ENCODE measurements at regions not wholly inside any gene's neighbourhood (a gene's known extent, or its start where the extent isn't known, plus 50 kb on each side); places are given as distances from the start of the nearest gene placed in this dataset.

DNA sequence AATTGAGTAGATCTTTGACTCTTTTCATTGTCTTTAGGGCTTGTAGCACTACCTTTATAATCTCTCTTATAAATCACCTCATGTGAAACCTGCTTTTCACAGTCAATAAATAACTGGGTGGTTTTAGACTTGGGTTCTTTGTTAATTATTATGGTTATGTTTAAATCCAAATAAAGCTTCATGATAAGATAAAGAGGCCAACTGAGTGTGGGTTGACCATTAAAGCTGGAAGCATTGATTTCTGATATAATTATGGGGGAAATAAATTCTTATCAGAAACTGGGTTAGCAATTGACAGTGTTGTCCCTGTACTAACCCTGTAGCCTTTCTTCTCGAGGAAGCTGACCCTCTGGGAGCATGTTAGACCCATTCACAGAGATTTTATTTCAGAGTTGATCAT lies 384.7 kb upstream of the LCORL start:
- TF ChIP-seq POLR2A (IDR thresholded peaks at IDR 0.05) (no peak), CTCF (IDR thresholded peaks at IDR 0.05) (no peak)
